ENCODE measurements at regions not wholly inside any gene's neighbourhood (a gene's known extent, or its start where the extent isn't known, plus 50 kb on each side); places are given as distances from the start of the nearest gene placed in this dataset.

DNA sequence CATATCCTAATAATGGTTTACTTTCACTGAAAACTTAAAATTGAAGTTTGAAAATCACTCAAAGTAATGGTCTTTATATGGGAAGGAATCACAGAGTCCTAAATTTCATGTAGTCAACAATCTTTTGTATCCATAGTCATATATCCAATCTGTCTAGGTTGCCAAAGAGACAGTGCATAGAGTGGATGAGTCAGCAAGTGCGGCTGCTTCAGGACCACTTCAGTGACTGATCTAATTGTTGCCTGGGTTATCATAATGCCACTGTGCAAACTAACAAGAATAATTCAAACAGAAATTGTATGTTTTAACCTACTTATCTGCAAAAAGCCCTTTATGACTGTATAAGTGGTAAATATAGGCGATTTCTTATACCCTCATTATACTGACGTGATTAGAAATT, 211.3 kb upstream of the PRR16 start:
- WGBS (ENCODE audit: insufficient coverage, low coverage, missing lambda C conversion rate): 2% methylated on average over 3 of the region's 3 CpGs
- Histone ChIP-seq H3K36me3 (ENCODE audit: control insufficient read depth, insufficient read depth, low read length) (no peaks in the 10 kb centered on the region), H3K9ac (ENCODE audit: insufficient read depth in 1 of 2, low read depth in 2 of 2, low read length in 2 of 2) (no peak overlapping the region), H3K4me2 (ENCODE audit: insufficient read depth, low read length) (no peak overlapping the region), H4K20me1 (replicated peaks; ENCODE audit: control insufficient read depth, insufficient read depth, low read length) (no peaks in the 10 kb centered on the region), H3K27ac (ENCODE audit: extremely low read depth, low read depth, low read length) (no peak overlapping the region), H3K9me1 (ENCODE audit: control insufficient read depth, insufficient read depth, low read length) (no peaks in the 10 kb centered on the region), H2AFZ (ENCODE audit: low read depth, low read length) (no peak overlapping the region), H3K79me2 (ENCODE audit: control insufficient read depth, insufficient read depth, low read length) (no peaks in the 10 kb centered on the region), H3K4me1 (replicated peaks in 1 of 2; ENCODE audit: control insufficient read depth in 2 of 2, insufficient read depth in 2 of 2, low read length in 2 of 2) (no peaks in the 10 kb centered on the region), H3K27me3 (ENCODE audit: control insufficient read depth in 2 of 2, insufficient read depth in 2 of 2, low read length in 2 of 2) (no peaks in the 10 kb centered on the region), H3K9me3 (replicated peaks; ENCODE audit: control insufficient read depth, insufficient read depth, low read depth, low read length) (no peaks in the 10 kb centered on the region), H3K4me3 (no peak overlapping the region)
- CTCF ChIA-PET (ENCODE audit: low intra/inter-chr PET ratio): no interaction called here
- no peak for ATAC-seq
- POLR2A ChIA-PET: no interaction called here
- no peak for DNase-seq (ENCODE audit: extremely low read depth in 1 of 4, low spot score in 3 of 4)
- FAIRE-seq: no peak
- BruUV-seq (replicated peaks): no TSS peak
- in situ Hi-C loops (cut with MboI) (no loop called here), intact Hi-C loops (cut with micrococcal nuclease) (no loop called here)
- TF ChIP-seq ZNF316 (IDR thresholded peaks at IDR 0.05) (0 out of 2 replicates have a peak, but pooled peaks have one; percentile 10), SUPT5H (IDR thresholded peaks at IDR 0.05) (no peak), AFF4 (CRISPR knock-in tag; IDR thresholded peaks at IDR 0.05) (no peak), CREM (IDR thresholded peaks at IDR 0.05; ENCODE audit: low read depth) (no peak), FOS (IDR thresholded peaks at IDR 0.05; ENCODE audit: extremely low read depth, insufficient read length) (no peak), ZNF785 (CRISPR knock-in tag; IDR thresholded peaks at IDR 0.05) (no peak), MAFG (tag; conservative IDR thresholded peaks at IDR 0.05) (0 out of 2 replicates have a peak, but pooled peaks have one; percentile 55), C11orf30 (IDR thresholded peaks at IDR 0.05; ENCODE audit: low read depth) (peak; percentile 20; the same call in 1 of the 2 replicates), MAFK (IDR thresholded peaks at IDR 0.05; ENCODE audit: low read length) (no peak), ZNF518B (CRISPR knock-in tag; IDR thresholded peaks at IDR 0.05) (no peak), CC2D1A (IDR thresholded peaks at IDR 0.05) (no peak), SMC3 (conservative IDR thresholded peaks at IDR 0.05; ENCODE audit: insufficient read depth, low read depth, low read length) (no peak), ZC3H4 (CRISPR knock-in tag; IDR thresholded peaks at IDR 0.05; ENCODE audit: borderline replicate concordance) (no peak), NFE2 (IDR thresholded peaks at IDR 0.05; ENCODE audit: low read depth) (peak; percentile 45; the same call in 1 of the 2 replicates), ZNF232 (CRISPR knock-in tag; IDR thresholded peaks at IDR 0.05) (no peak), DDX20 (tag; IDR thresholded peaks at IDR 0.05; ENCODE audit: low read depth) (no peak)
- TF ChIP-seq, protein P1, sequence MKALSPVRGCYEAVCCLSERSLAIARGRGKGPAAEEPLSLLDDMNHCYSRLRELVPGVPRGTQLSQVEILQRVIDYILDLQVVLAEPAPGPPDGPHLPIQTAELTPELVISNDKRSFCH (CRISPR knock-in tag; IDR thresholded peaks at IDR 0.05): no peak
- TF ChIP-seq, protein P1 (tag; IDR thresholded peaks at IDR 0.05): no peak

All from K562 (cell line).